ENCODE measurements at regions not wholly inside any gene's neighbourhood (a gene's known extent, or its start where the extent isn't known, plus 50 kb on each side); places are given as distances from the start of the nearest gene placed in this dataset.
"Not testable (repeated sequence)": the region's sequence is repeated elsewhere in the genome, so short reads cannot be mapped to it uniquely, and the experiment has no call there.

- H3K9ac ChIP-seq (ENCODE audit: low read length), result no peak overlapping the region
- H3K27ac ChIP-seq (ENCODE audit: low read length, poor library complexity, severe bottlenecking), result no peak overlapping the region
- H2BK15ac ChIP-seq (ENCODE audit: low read depth, poor library complexity, severe bottlenecking), result no peak overlapping the region
- no peak overlapping the region for H4K91ac ChIP-seq (ENCODE audit: low read length)
- no peak overlapping the region for H4K8ac ChIP-seq (ENCODE audit: low read length)
- H2BK120ac ChIP-seq (ENCODE audit: low read depth, low read length), result no peak overlapping the region
- H2BK12ac ChIP-seq (ENCODE audit: low read length in 2 of 2), result no peak overlapping the region
- no peaks in the 10 kb centered on the region for H3K9me3 ChIP-seq (ENCODE audit: control insufficient read depth, low read length)
- H3K14ac ChIP-seq (ENCODE audit: low read length in 2 of 2), result no peak overlapping the region
- no peak overlapping the region for H3K4me3 ChIP-seq (ENCODE audit: insufficient read depth in 1 of 2, low read depth in 1 of 2, low read length in 2 of 2)
- H3K4me2 ChIP-seq (ENCODE audit: low read length, poor library complexity, severe bottlenecking), result no peak overlapping the region
- H3K79me1 ChIP-seq (replicated peaks; ENCODE audit: low read length, poor library complexity, severe bottlenecking), result no peaks in the 10 kb centered on the region
- no peak overlapping the region for H3K23ac ChIP-seq (ENCODE audit: low read length in 2 of 2)
- no peaks in the 10 kb centered on the region for H3K36me3 ChIP-seq (ENCODE audit: control insufficient read depth in 1 of 2, insufficient read depth in 2 of 2, low read depth in 1 of 2, low read length in 2 of 2)
- no peaks in the 10 kb centered on the region for H3K4me1 ChIP-seq (ENCODE audit: control insufficient read depth, insufficient read depth, low read depth, low read length)
- no peak overlapping the region for H3K4ac ChIP-seq (ENCODE audit: low read depth in 1 of 2, low read length in 2 of 2)
- H3K18ac ChIP-seq (ENCODE audit: low read depth in 1 of 2, low read length in 2 of 2), result no peak overlapping the region
- no peak overlapping the region for H2AFZ ChIP-seq (ENCODE audit: low read depth, low read length)
- no peaks in the 10 kb centered on the region for H3K27me3 ChIP-seq (ENCODE audit: control insufficient read depth in 1 of 2, insufficient read depth in 1 of 2, low read length in 2 of 2)
- no peak overlapping the region for H2AK5ac ChIP-seq (ENCODE audit: low read length, severe bottlenecking)
- DNase-seq, result no peak
- H2BK5ac ChIP-seq (ENCODE audit: low read depth, low read length, poor library complexity, severe bottlenecking), result no peak overlapping the region
These were observed 384.5 kb upstream of the NECTIN3 start for GRCh38 chr3:110687138-110687537.

GRCh38 chr3:110697961-110698360, 373.7 kb upstream of the NECTIN3 start:
- no peak overlapping the region for H3K4me2 ChIP-seq (ENCODE audit: low read length, poor library complexity, severe bottlenecking)
- H2BK15ac ChIP-seq (ENCODE audit: low read depth, poor library complexity, severe bottlenecking), result no peak overlapping the region
- no peaks in the 10 kb centered on the region for H3K9me3 ChIP-seq (ENCODE audit: control insufficient read depth, low read length)
- no peak overlapping the region for H4K91ac ChIP-seq (ENCODE audit: low read length)
- no peak overlapping the region for H2AK5ac ChIP-seq (ENCODE audit: low read length, severe bottlenecking)
- H3K4me1 ChIP-seq (ENCODE audit: control insufficient read depth, insufficient read depth, low read depth, low read length), result no peaks in the 10 kb centered on the region
- H3K27ac ChIP-seq (ENCODE audit: low read length, poor library complexity, severe bottlenecking), result no peak overlapping the region
- no peak overlapping the region for H2AFZ ChIP-seq (ENCODE audit: low read depth, low read length)
- no peaks in the 10 kb centered on the region for H3K79me1 ChIP-seq (replicated peaks; ENCODE audit: low read length, poor library complexity, severe bottlenecking)
- no peak overlapping the region for H2BK5ac ChIP-seq (ENCODE audit: low read depth, low read length, poor library complexity, severe bottlenecking)
- H2BK12ac ChIP-seq (ENCODE audit: low read length in 2 of 2), result no peak overlapping the region
- no peak overlapping the region for H3K18ac ChIP-seq (ENCODE audit: low read depth in 1 of 2, low read length in 2 of 2)
- H3K9ac ChIP-seq (ENCODE audit: low read length), result peak overlapping the region; percentile 82
- no peak overlapping the region for H4K8ac ChIP-seq (ENCODE audit: low read length)
- H2BK120ac ChIP-seq (ENCODE audit: low read depth, low read length), result no peak overlapping the region
- H3K23ac ChIP-seq (ENCODE audit: low read length in 2 of 2), result no peak overlapping the region
- H3K14ac ChIP-seq (ENCODE audit: low read length in 2 of 2), result no peak overlapping the region
- H3K4ac ChIP-seq (ENCODE audit: low read depth in 1 of 2, low read length in 2 of 2), result no peak overlapping the region
- WGBS, result 81% methylated on average over 3 of the region's 4 CpGs
- H3K4me3 ChIP-seq (ENCODE audit: insufficient read depth in 1 of 2, low read depth in 1 of 2, low read length in 2 of 2), result no peak overlapping the region
- no peaks in the 10 kb centered on the region for H3K36me3 ChIP-seq (ENCODE audit: control insufficient read depth in 1 of 2, insufficient read depth in 2 of 2, low read depth in 1 of 2, low read length in 2 of 2)
- no peaks in the 10 kb centered on the region for H3K27me3 ChIP-seq (ENCODE audit: control insufficient read depth in 1 of 2, insufficient read depth in 1 of 2, low read length in 2 of 2)
- peak; percentile 58 for DNase-seq

GRCh38 chr3:110704332-110704731, 367.3 kb upstream of the NECTIN3 start:
- not testable (repeated sequence) for H4K91ac ChIP-seq (ENCODE audit: low read length); H3K18ac ChIP-seq (ENCODE audit: low read depth in 1 of 2, low read length in 2 of 2); H2BK5ac ChIP-seq (ENCODE audit: low read depth, low read length, poor library complexity, severe bottlenecking); H3K9ac ChIP-seq (ENCODE audit: low read length); H4K8ac ChIP-seq (ENCODE audit: low read length); H2BK120ac ChIP-seq (ENCODE audit: low read depth, low read length); H2BK15ac ChIP-seq (ENCODE audit: low read depth, poor library complexity, severe bottlenecking); H3K27ac ChIP-seq (ENCODE audit: low read length, poor library complexity, severe bottlenecking); DNase-seq; H3K79me1 ChIP-seq (replicated peaks; ENCODE audit: low read length, poor library complexity, severe bottlenecking); H3K27me3 ChIP-seq (ENCODE audit: control insufficient read depth in 1 of 2, insufficient read depth in 1 of 2, low read length in 2 of 2); H2BK12ac ChIP-seq (ENCODE audit: low read length in 2 of 2); H3K4ac ChIP-seq (ENCODE audit: low read depth in 1 of 2, low read length in 2 of 2); H3K23ac ChIP-seq (ENCODE audit: low read length in 2 of 2); H3K4me2 ChIP-seq (ENCODE audit: low read length, poor library complexity, severe bottlenecking); H3K14ac ChIP-seq (ENCODE audit: low read length in 2 of 2); H3K4me3 ChIP-seq (ENCODE audit: insufficient read depth in 1 of 2, low read depth in 1 of 2, low read length in 2 of 2); H3K9me3 ChIP-seq (ENCODE audit: control insufficient read depth, low read length); H3K4me1 ChIP-seq (ENCODE audit: control insufficient read depth, insufficient read depth, low read depth, low read length); H3K36me3 ChIP-seq (ENCODE audit: control insufficient read depth in 1 of 2, insufficient read depth in 2 of 2, low read depth in 1 of 2, low read length in 2 of 2); H2AFZ ChIP-seq (ENCODE audit: low read depth, low read length); H2AK5ac ChIP-seq (ENCODE audit: low read length, severe bottlenecking)

- Histone ChIP-seq H3K9ac (ENCODE audit: low read length) (no peak overlapping the region), H2BK5ac (ENCODE audit: low read depth, low read length, poor library complexity, severe bottlenecking) (no peak overlapping the region), H2AFZ (ENCODE audit: low read depth, low read length) (no peak overlapping the region), H2AK5ac (ENCODE audit: low read length, severe bottlenecking) (no peak overlapping the region), H3K18ac (ENCODE audit: low read depth in 1 of 2, low read length in 2 of 2) (no peak overlapping the region), H2BK120ac (ENCODE audit: low read depth, low read length) (no peak overlapping the region), H4K91ac (ENCODE audit: low read length) (no peak overlapping the region), H3K4me3 (ENCODE audit: insufficient read depth in 1 of 2, low read depth in 1 of 2, low read length in 2 of 2) (no peak overlapping the region), H4K8ac (ENCODE audit: low read length) (no peak overlapping the region), H3K27me3 (ENCODE audit: control insufficient read depth in 1 of 2, insufficient read depth in 1 of 2, low read length in 2 of 2) (no peaks in the 10 kb centered on the region), H2BK12ac (ENCODE audit: low read length in 2 of 2) (no peak overlapping the region), H3K36me3 (ENCODE audit: control insufficient read depth in 1 of 2, insufficient read depth in 2 of 2, low read depth in 1 of 2, low read length in 2 of 2) (no peaks in the 10 kb centered on the region), H3K14ac (ENCODE audit: low read length in 2 of 2) (no peak overlapping the region), H3K4ac (ENCODE audit: low read depth in 1 of 2, low read length in 2 of 2) (no peak overlapping the region), H3K79me1 (replicated peaks; ENCODE audit: low read length, poor library complexity, severe bottlenecking) (no peaks in the 10 kb centered on the region), H3K9me3 (ENCODE audit: control insufficient read depth, low read length) (no peaks in the 10 kb centered on the region), H3K27ac (ENCODE audit: low read length, poor library complexity, severe bottlenecking) (no peak overlapping the region), H3K4me1 (ENCODE audit: control insufficient read depth, insufficient read depth, low read depth, low read length) (no peaks in the 10 kb centered on the region), H2BK15ac (ENCODE audit: low read depth, poor library complexity, severe bottlenecking) (no peak overlapping the region), H3K23ac (ENCODE audit: low read length in 2 of 2) (no peak overlapping the region), H3K4me2 (ENCODE audit: low read length, poor library complexity, severe bottlenecking) (no peak overlapping the region)
- WGBS, result 100% methylated on average over 1 of the region's 1 CpG
- no peak for DNase-seq
These were observed 363.5 kb upstream of the NECTIN3 start for GRCh38 chr3:110708156-110708555.

Data from mesenchymal stem cell (in vitro differentiated cells and primary cell).